ENCODE measurements at regions not wholly inside any gene's neighbourhood (a gene's known extent, or its start where the extent isn't known, plus 50 kb on each side); places are given as distances from the start of the nearest gene placed in this dataset.

- no peak for DNase-seq
- TF ChIP-seq POLR2A (IDR thresholded peaks at IDR 0.05), result no peak
- TF ChIP-seq CTCF (IDR thresholded peaks at IDR 0.05), result no peak
Observed at GRCh38 chr3:177438596-177439220, 241.4 kb upstream of the TBL1XR1 start.

GRCh38 chr3:177439694-177440269, 242.5 kb upstream of the TBL1XR1 start:
- no peak for TF ChIP-seq POLR2A (IDR thresholded peaks at IDR 0.05)
- TF ChIP-seq CTCF (IDR thresholded peaks at IDR 0.05), result no peak
- ATAC-seq (no peak), DNase-seq (no peak)
- WGBS, 4 donors, result 72 to 81% (median 75%) methylated on average over 3 of the region's 3 CpGs
- intact Hi-C loops (cut with DNase I), result no loop called here
- Histone ChIP-seq H3K4me1 (peaks cover 0 to 11% (median 2%) of the 10 kb centered on the region in 12 donors), H3K27me3 (no peaks in the 10 kb centered on the region), H3K4me3 (no peak overlapping the region), H3K27ac (peak overlapping the region in 1 of 12 donors; percentile 75), H3K9me3 (no peaks in the 10 kb centered on the region), H3K36me3 (no peaks in the 10 kb centered on the region)

More at GRCh38 chr3:177438596-177439220, 241.4 kb upstream of the TBL1XR1 start:
- no peaks in the 10 kb centered on the region for H3K36me3 ChIP-seq
- WGBS, 4 donors, result 93 to 97% (median 96%) methylated on average over 7 of the region's 7 CpGs
- H3K27ac ChIP-seq, result peak overlapping the region in 1 of 12 donors; percentile 75
- H3K4me1 ChIP-seq, result peaks cover 0 to 11% (median 2%) of the 10 kb centered on the region in 12 donors
- no peaks in the 10 kb centered on the region for H3K9me3 ChIP-seq
- ATAC-seq, result no peak
- H3K27me3 ChIP-seq, result no peaks in the 10 kb centered on the region
- no peak overlapping the region for H3K4me3 ChIP-seq
- intact Hi-C loops (cut with DNase I), result no loop called here

DNA sequence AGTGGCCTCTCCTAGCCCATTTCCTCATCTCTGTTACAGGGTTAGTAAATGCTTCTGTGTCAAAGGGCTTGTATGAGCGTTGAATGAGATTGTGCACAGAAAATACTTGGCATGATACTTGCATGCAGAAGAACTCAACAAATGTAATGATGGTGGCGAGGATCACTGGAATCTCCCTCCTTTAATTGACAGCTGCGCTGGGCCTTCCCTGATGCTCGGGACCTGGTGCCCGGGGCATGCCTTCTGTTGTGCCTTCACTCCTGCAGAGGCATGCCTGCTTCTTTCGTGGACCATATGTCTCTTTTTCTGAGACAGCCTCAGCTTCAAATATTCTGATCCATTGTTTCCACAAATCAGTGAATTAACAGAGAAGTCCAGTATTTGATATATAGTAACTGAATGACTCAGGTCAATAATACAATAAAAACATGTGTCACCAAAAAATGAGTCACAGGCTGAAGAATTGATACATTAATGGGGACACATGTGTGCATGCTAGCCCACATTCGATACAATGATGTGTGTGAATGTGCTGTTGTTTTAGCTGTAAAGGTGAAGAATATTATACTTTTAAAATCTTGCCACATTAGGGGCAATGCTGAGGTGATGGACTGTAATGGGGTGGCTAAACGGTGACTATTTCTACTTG, 243.3 kb upstream of the TBL1XR1 start:
- TF ChIP-seq CTCF (IDR thresholded peaks at IDR 0.05), result no peak
- TF ChIP-seq POLR2A (IDR thresholded peaks at IDR 0.05), result no peak

DNA sequence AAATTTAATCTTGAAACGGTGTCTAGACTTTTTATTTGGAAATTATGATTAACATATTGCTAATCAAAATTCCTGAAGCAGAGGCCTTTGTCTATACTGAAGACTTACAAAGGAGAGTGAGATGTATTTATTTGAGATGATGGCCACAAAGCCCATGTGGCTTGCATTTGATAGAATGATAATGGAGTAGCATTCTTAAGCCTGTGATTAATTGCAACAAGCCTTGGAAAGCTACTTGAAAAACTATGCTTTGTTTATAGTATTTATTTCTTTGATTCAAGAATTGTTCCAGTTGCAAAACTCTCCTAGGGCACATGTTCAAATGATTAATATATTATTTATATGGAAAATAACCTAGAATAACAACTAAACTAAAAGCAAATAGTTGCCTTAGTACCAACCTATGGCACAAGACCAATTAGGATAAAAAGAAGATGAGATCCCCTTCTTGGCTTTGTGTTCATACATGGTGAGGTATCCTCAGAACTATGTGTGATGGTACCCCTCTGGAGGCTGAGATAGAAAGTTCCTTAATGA, 244.1 kb upstream of the TBL1XR1 start:
- ATAC-seq, result no peak
- H3K9me3 ChIP-seq, result no peaks in the 10 kb centered on the region
- TF ChIP-seq CTCF (IDR thresholded peaks at IDR 0.05), result no peak
- TF ChIP-seq POLR2A (IDR thresholded peaks at IDR 0.05), result no peak
- no peak for DNase-seq
- H3K4me3 ChIP-seq, result no peak overlapping the region
- peaks cover 0 to 11% (median 5%) of the 10 kb centered on the region in 12 donors for H3K4me1 ChIP-seq
- H3K27me3 ChIP-seq, result no peaks in the 10 kb centered on the region
- intact Hi-C loops (cut with DNase I), result no loop called here
- H3K27ac ChIP-seq, result peak overlapping the region in 1 of 12 donors; percentile 75
- no peaks in the 10 kb centered on the region for H3K36me3 ChIP-seq
- WGBS, 4 donors, result 92 to 99% (median 98%) methylated on average over 1 of the region's 1 CpG

More for the DNA sequence above, 243.3 kb upstream of the TBL1XR1 start:
- intact Hi-C loops (cut with DNase I), result no loop called here
- Histone ChIP-seq H3K36me3 (no peaks in the 10 kb centered on the region), H3K27me3 (no peaks in the 10 kb centered on the region), H3K4me1 (peaks cover 0 to 11% (median 2%) of the 10 kb centered on the region in 12 donors), H3K4me3 (no peak overlapping the region), H3K9me3 (no peaks in the 10 kb centered on the region), H3K27ac (peak overlapping the region in 1 of 12 donors; percentile 75)
- ATAC-seq (no peak), DNase-seq (no peak)
- 93 to 98% (median 96%) methylated on average over 8 of the region's 8 CpGs for WGBS, 4 donors

All from heart left ventricle (tissue), 16 donors.